Left cardiac atrium (tissue), 4 donors: ENCODE measurements at regions not wholly inside any gene's neighbourhood (a gene's known extent, or its start where the extent isn't known, plus 50 kb on each side); places are given as distances from the start of the nearest gene placed in this dataset.
"Not testable (repeated sequence)": the region's sequence is repeated elsewhere in the genome, so short reads cannot be mapped to it uniquely, and the experiment has no call there.

ENCODE experiments used
- ATAC-seq, 2 donors: fragments of 200-7000 bp; cut with Tn5 transposase; one replicate each; pipeline ENCODE4 v1.9.1; 2020; ENCODE audit warnings: mild to moderate bottlenecking in 2 of 2, moderate library complexity in 2 of 2
- DNase-seq: peaks from one replicate; pipeline ENCODE4 v3.0.0-alpha.2; 2020
- intact Hi-C, 2 donors: fragments of 100-400 bp; cut with DNase I; formaldehyde crosslinking; loops; one replicate each; pipeline versions ENCODE4 v1.14.1 to v1.15.1; 2022 to 2023
- donor health status: DM: no; HTN: yes; CAD: no.
- donor health status: DM: no; HTN: yes; CAD: no; lungs with severe emphysema.
- donor health status: DM: yes; HTN: yes; CAD: no.
- donor health status: Dilated cardiomyopathy.

- ATAC-seq (no peak), DNase-seq (no peak)
- intact Hi-C loops, result no loop called here
These were observed 580.3 kb upstream of the GJE1 start for GRCh38 chr6:141552463-141552862.

GRCh38 chr6:141552031-141552430, 580.7 kb upstream of the GJE1 start:
- ATAC-seq, result no peak
- no peak for DNase-seq
- intact Hi-C loops, result no loop called here

- DNase-seq (no peak), ATAC-seq (no peak)
- intact Hi-C loops, result no loop called here
These were observed 581.4 kb upstream of the GJE1 start for GRCh38 chr6:141551318-141551717.

GRCh38 chr6:141550471-141550870, 582.3 kb upstream of the GJE1 start:
- ATAC-seq (no peak), DNase-seq (no peak)
- intact Hi-C loops, result no loop called here

- intact Hi-C loops, result loop anchor here in 1 of 2 donors (5.0 kb wide), 1 partner anchor 52 kb away; no protein-coding TSS in a partner anchor
- ATAC-seq (no peak), DNase-seq (no peak)
These were observed 583.8 kb upstream of the GJE1 start for GRCh38 chr6:141548966-141549365.

GRCh38 chr6:141541581-141542324, 591.0 kb upstream of the GJE1 start:
- DNase-seq, result no peak
- intact Hi-C loops, result no loop called here
- no peak for ATAC-seq

- ATAC-seq (no peak), DNase-seq (no peak)
- intact Hi-C loops, result no loop called here
These were observed 592.5 kb upstream of the GJE1 start for GRCh38 chr6:141540207-141540606.

GRCh38 chr6:141539617-141540016, 593.1 kb upstream of the GJE1 start:
- DNase-seq (no peak), ATAC-seq (no peak)
- intact Hi-C loops, result no loop called here

- no peak for DNase-seq
- intact Hi-C loops, result no loop called here
These were observed 600.5 kb upstream of the GJE1 start for GRCh38 chr6:141532211-141532610.

GRCh38 chr6:141531040-141531439, 601.7 kb upstream of the GJE1 start:
- no peak for DNase-seq
- intact Hi-C loops, result no loop called here
- no peak for ATAC-seq

More at GRCh38 chr6:141532211-141532610, 600.5 kb upstream of the GJE1 start:
- ATAC-seq, result no peak

GRCh38 chr6:141528596-141528995, 604.1 kb upstream of the GJE1 start:
- DNase-seq, result no peak
- ATAC-seq, result no peak
- intact Hi-C loops, result no loop called here

- no peak for DNase-seq
- intact Hi-C loops, result no loop called here
- ATAC-seq, result no peak
These were observed 605.7 kb upstream of the GJE1 start for GRCh38 chr6:141526985-141527384.

- ATAC-seq, result no peak
- intact Hi-C loops, result no loop called here
- no peak for DNase-seq
These were observed 611.3 kb upstream of the GJE1 start for GRCh38 chr6:141521440-141521839.

GRCh38 chr6:141513830-141514229, 618.9 kb upstream of the GJE1 start:
- intact Hi-C loops, result no loop called here
- DNase-seq (no peak), ATAC-seq (no peak)

GRCh38 chr6:141510803-141511202, 621.9 kb upstream of the GJE1 start:
- ATAC-seq, result no peak
- intact Hi-C loops, result no loop called here
- no peak for DNase-seq

- DNase-seq, intact Hi-C loops, ATAC-seq: not testable (repeated sequence)
These were observed 626.7 kb upstream of the GJE1 start for GRCh38 chr6:141506062-141506461.

GRCh38 chr6:141504318-141504717, 628.4 kb upstream of the GJE1 start:
- DNase-seq, intact Hi-C loops, ATAC-seq: not testable (repeated sequence)

GRCh38 chr6:141501616-141502015, 631.1 kb upstream of the GJE1 start:
- DNase-seq (no peak), ATAC-seq (no peak)
- intact Hi-C loops, result no loop called here

- ATAC-seq, result no peak
- intact Hi-C loops, result loop anchor here in 1 of 2 donors (5.0 kb wide), 1 partner anchor 48 kb away; no protein-coding TSS in a partner anchor
These were observed 633.7 kb upstream of the GJE1 start for GRCh38 chr6:141498977-141499376.

GRCh38 chr6:141492521-141493284, 640.0 kb upstream of the GJE1 start:
- no peak for ATAC-seq
- DNase-seq, result no peak
- intact Hi-C loops, result no loop called here

More at GRCh38 chr6:141498977-141499376, 633.7 kb upstream of the GJE1 start:
- no peak for DNase-seq

- no peak for DNase-seq
- intact Hi-C loops, result no loop called here
- ATAC-seq, result no peak
These were observed 641.0 kb upstream of the GJE1 start for GRCh38 chr6:141491684-141492083.
